ENCODE measurements at regions not wholly inside any gene's neighbourhood (a gene's known extent, or its start where the extent isn't known, plus 50 kb on each side); places are given as distances from the start of the nearest gene placed in this dataset.

GRCh38 chr14:54213536-54213935 lies 183.3 kb upstream of the CDKN3 start:
- no peak for DNase-seq

GRCh38 chr14:54216827-54217226 lies 180.0 kb upstream of the CDKN3 start:
- no peak for DNase-seq

- no peak for DNase-seq
These were observed 177.3 kb upstream of the CDKN3 start for GRCh38 chr14:54219261-54220070.

DNA sequence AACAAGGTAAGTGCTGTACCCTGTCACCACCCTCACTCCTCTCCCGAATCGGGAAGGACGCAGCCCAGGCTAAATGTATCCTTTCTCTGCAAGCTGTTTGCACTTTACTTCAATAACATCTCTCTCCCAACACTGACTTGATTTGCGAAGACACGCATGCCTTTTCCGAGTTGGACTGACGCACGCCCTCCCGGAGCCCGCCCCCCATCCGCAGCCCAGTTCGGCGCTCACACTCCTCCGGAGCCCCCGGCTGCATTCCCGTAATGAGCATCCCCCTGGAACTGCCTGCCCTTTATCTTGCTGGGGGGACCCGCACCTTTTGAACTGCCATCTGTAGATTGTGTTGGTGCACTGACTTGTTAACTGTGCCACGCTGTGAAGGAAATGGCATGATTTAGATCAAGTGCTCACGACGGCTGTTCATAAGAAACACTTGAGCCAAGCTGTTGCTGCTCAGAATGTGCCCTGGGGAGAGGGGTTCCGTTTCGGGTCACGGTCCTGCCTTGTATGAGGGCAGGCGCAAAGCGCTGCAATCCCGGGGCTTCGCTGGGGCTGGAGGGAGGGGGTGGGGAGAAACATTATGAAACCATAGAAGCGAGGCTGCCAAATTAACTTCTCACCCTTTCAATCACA lies 176.6 kb upstream of the CDKN3 start:
- DNase-seq: no peak

- DNase-seq: no peak
These were observed 175.9 kb upstream of the CDKN3 start for GRCh38 chr14:54220704-54221431.

GRCh38 chr14:54221432-54221803 lies 175.4 kb upstream of the CDKN3 start:
- no peak for DNase-seq

DNA sequence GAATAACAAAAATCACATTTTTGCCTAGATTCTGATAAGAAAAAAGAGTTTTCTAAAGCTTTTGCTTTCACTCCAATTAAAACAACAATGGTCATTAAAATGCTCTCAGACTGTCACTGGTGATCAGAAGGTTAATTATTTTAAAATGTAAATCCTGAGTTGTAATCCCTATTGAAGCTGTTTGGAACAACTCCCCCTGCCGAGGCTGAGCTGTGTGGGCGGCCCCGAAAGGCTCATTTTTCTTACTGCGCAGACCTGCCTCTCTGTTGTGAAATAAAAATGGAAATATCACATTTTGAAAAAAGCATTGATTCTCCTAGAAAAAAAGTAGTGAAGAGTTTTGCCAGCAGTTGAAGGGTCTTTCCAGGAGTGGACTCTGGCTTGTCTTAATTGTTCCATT lies 174.8 kb upstream of the CDKN3 start:
- DNase-seq: no peak

GRCh38 chr14:54223831-54224402 lies 172.9 kb upstream of the CDKN3 start:
- DNase-seq: no peak

GRCh38 chr14:54225457-54226060 lies 171.2 kb upstream of the CDKN3 start:
- DNase-seq: no peak

DNA sequence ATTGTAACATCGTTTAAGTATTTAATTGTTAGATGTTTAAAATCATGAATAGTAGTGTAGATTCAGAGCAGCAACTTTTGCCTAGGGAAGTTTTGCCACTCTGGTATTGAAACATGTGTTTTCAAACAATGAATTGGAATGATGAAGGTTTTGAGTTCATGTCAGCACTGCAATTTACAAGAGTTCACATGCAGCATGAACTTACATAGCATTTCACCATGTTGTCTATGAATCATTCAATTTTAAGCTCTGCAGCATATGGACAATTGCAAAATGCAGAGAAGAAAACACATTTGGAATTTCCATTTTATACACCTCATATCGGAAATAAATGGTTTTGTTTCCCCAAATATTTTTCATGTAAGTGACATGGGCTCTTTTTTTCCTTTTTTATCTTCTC lies 170.7 kb upstream of the CDKN3 start:
- no peak for DNase-seq

GRCh38 chr14:54226558-54226957 lies 170.2 kb upstream of the CDKN3 start:
- DNase-seq: no peak

DNA sequence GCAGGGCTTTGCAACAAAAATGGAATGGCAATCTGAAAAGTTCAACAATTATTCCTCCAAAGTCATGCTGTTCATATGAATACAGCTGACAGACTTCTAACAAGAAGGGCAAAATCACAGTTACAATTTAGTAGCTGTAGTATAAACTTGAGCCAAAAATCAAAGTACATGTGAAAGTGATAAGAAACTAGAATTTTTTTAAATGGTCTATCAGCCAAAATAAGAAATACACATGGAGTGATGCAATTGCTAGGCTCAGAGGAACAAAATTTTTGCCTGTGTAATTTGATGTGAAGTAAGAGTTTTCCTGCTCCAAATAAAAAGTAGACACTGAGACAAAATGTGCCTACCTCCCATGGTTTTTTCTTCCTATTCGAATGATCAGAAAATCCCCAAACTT lies 167.7 kb upstream of the CDKN3 start:
- no peak for DNase-seq

DNA sequence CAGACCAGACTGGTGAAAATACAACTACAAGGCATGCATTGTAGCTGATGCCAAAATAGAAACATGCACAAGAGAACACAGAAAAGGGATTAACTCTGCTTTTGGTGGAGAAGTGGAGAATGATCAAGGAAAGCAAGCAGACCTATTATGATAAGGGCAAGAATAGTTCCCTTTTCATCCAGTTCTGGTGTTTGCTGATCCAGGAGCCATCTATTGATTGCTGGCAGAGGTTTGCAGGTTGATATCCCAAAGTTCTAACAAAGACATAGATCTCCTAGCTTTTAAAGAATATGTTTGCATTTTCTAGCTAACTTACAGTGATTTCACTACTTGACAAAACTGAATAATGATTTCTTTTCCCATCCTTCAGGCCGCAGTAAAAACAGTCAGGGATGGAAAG lies 166.2 kb upstream of the CDKN3 start:
- no peak for DNase-seq

DNA sequence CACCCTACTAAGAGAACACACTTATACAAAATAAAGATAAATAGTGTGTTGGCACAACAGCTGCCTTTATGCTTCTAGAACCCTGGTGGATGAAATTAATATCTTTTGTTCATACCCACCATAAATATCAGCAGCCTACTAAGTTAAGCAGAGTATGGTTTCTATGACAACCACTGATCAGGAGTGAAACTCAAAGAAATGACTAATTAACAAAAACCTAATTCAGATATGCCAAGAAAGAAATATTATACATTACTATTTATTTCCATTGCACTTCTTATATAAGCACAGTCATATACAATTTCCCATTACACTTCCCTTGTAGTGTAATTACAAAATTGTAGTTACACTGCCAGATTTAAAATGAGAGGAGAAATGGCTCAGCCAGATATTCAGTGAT lies 164.1 kb upstream of the CDKN3 start:
- no peak for DNase-seq

DNA sequence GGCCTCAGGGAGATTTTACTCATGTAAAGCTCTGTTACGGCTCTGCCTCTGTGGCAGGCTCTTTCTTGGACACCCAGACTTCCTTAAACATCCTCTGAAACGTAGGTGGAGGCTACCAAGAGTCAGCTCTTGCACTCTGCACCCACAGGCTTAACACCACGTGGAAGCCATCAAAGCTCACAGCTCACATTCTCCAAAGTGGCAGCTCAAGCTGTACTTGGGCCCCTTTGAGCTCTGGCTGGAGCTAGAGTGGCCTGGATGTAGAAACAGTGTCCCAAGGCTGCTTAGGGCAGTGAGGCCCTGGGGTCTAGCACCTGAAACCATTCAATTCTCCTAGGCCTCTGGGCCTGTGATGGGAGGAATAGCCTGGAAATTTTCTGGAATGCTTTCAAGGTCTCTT lies 155.3 kb upstream of the CDKN3 start:
- no peak for DNase-seq

- DNase-seq: no peak
These were observed 145.5 kb upstream of the CDKN3 start for GRCh38 chr14:54251356-54251755.

DNA sequence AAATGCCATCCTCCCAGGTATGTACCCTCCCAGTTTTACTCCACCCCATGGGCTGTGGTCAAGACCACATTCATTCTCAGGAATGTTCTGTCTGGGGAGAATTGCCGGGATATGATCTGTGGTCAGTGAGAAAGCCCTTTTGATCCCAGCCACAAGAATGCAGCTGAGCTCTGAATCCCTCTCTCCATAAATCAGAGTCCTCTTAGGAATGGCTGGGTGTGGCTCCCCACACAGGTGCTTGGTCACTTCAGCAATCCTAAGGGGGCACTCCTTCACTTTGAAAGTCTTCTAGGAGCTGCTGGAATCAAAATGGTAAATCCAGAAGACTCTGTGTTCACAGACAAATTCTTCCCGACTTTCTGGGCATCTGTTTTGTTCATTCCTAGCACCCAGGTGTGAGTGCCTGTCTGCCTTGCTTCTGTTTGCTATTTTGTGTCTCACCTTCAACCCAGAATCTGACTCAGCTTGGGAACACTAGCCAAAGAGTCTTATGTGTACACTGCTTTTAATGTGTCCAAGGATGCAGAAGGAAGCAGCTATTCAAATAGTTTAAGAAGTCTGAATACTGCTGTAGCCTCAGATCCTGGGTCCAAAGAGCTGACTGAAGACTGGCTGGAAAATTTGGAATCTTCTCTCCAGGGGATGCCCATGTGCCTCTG lies 144.6 kb upstream of the CDKN3 start:
- DNase-seq: no peak

DNA sequence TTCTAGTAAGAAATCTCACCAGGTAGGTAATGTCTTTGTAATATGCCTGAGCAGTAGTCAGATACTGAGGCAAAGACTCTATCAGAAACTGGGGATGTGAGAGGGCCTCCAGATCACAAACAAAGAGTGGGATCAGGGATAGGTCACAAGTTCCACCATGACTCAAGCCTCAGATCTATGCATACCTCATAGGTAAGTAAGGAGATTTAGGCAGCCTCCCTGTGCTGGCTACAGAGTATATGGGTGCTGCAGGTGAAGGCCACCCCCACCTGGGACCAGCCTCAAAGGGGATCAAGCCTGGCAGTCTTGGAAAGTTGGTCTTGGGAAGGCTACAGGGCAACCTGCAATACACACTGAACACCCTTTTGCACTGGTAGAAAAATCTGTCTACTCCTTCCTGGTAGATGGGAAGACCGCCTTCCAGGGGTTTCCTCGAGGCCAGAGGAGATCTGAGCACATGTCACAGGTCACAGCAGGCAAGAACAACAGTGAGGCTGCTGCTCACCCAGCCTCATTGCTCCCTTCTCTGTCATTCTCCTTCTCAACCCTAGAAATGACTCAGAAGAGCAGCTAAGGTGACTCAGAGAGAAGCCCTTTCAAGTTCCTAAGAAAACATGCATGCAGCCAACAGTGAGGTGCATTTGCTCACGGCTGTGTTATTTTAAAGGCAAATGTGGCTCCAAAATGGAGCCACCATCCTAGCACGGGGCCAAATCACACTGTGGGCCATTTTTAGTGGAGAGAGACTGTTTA lies 143.4 kb upstream of the CDKN3 start:
- DNase-seq: no peak

- DNase-seq: no peak
These were observed 140.7 kb upstream of the CDKN3 start for GRCh38 chr14:54256156-54256555.

GRCh38 chr14:54257424-54257823 lies 139.4 kb upstream of the CDKN3 start:
- DNase-seq: no peak

- no peak for DNase-seq
These were observed 138.4 kb upstream of the CDKN3 start for GRCh38 chr14:54258382-54258781.

GRCh38 chr14:54259821-54260220 lies 137.0 kb upstream of the CDKN3 start:
- DNase-seq: no peak

All from NCI-H2081 (cell line).